Stimulated activated CD8-positive, alpha-beta memory T cell treated with anti-CD3 and anti-CD28 coated beads, Interleukin-4, amount 100 ng/mL, for 48 hours (primary cell): ENCODE measurements at regions not wholly inside any gene's neighbourhood (a gene's known extent, or its start where the extent isn't known, plus 50 kb on each side); places are given as distances from the start of the nearest gene placed in this dataset.
"Not testable (repeated sequence)": the region's sequence is repeated elsewhere in the genome, so short reads cannot be mapped to it uniquely, and the experiment has no call there.

Source experiments
- DNase-seq: peaks from one replicate; pipeline ENCODE4 v3.0.0-alpha.2; 2020

GRCh38 chr3:174462916-174463315 lies 396.2 kb upstream of the NAALADL2 start:
- DNase-seq = no peak

- no peak for DNase-seq
Measured at GRCh38 chr3:174465177-174465576, 394.0 kb upstream of the NAALADL2 start.

- no peak for DNase-seq
Measured at GRCh38 chr3:174466471-174467054, 392.6 kb upstream of the NAALADL2 start.

- no peak for DNase-seq
Measured at GRCh38 chr3:174477491-174477890, 381.6 kb upstream of the NAALADL2 start.

GRCh38 chr3:174480767-174481166 lies 378.4 kb upstream of the NAALADL2 start:
- DNase-seq = no peak

GRCh38 chr3:174482541-174482940 lies 376.6 kb upstream of the NAALADL2 start:
- DNase-seq = no peak

- DNase-seq = no peak
Measured at GRCh38 chr3:174483254-174483653, 375.9 kb upstream of the NAALADL2 start.

GRCh38 chr3:174483856-174484255 lies 375.3 kb upstream of the NAALADL2 start:
- DNase-seq = not testable (repeated sequence)

GRCh38 chr3:174488527-174488926 lies 370.6 kb upstream of the NAALADL2 start:
- no peak for DNase-seq

- no peak for DNase-seq
Measured at GRCh38 chr3:174495311-174495710, 363.8 kb upstream of the NAALADL2 start.

- DNase-seq = no peak
Measured at GRCh38 chr3:174495928-174496327, 363.2 kb upstream of the NAALADL2 start.

GRCh38 chr3:174498638-174499037 lies 360.5 kb upstream of the NAALADL2 start:
- DNase-seq = no peak

- DNase-seq = no peak
Measured at GRCh38 chr3:174505266-174505665, 353.9 kb upstream of the NAALADL2 start.

GRCh38 chr3:174524203-174524602 lies 334.9 kb upstream of the NAALADL2 start:
- no peak for DNase-seq

- no peak for DNase-seq
Measured at GRCh38 chr3:174529298-174529697, 329.8 kb upstream of the NAALADL2 start.

GRCh38 chr3:174531262-174531982 lies 327.7 kb upstream of the NAALADL2 start:
- no peak for DNase-seq

GRCh38 chr3:174532216-174532615 lies 326.9 kb upstream of the NAALADL2 start:
- no peak for DNase-seq

GRCh38 chr3:174532776-174533175 lies 326.4 kb upstream of the NAALADL2 start:
- DNase-seq = no peak

- DNase-seq = no peak
Measured at GRCh38 chr3:174533286-174533685, 325.8 kb upstream of the NAALADL2 start.

GRCh38 chr3:174536319-174536718 lies 322.8 kb upstream of the NAALADL2 start:
- DNase-seq = no peak

GRCh38 chr3:174538151-174538550 lies 321.0 kb upstream of the NAALADL2 start:
- no peak for DNase-seq

- DNase-seq = no peak
Measured at GRCh38 chr3:174540116-174540908, 318.8 kb upstream of the NAALADL2 start.

GRCh38 chr3:174541708-174542315 lies 317.3 kb upstream of the NAALADL2 start:
- no peak for DNase-seq
